ENCODE measurements at regions not wholly inside any gene's neighbourhood (a gene's known extent, or its start where the extent isn't known, plus 50 kb on each side); places are given as distances from the start of the nearest gene placed in this dataset.

DNA sequence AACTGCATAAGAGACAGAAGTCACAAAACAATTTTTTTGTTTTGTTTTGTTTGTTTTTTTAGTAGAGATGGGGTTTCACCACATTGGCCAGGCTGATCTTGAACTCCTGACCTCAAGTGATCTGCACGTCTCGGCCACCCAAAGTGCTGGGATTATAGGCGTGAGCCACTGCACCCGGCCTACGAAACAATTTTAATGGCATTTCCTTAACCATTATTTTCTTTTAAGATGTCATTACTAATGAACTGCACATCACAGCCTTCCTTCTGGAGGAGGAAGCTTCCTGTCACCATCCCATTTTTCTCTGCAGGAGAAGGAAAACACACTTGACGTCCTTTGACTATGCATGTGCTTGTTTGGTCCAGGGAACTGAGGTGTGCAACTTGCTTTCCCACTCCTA, 125.3 kb upstream of the AKIRIN2 start:
- Histone ChIP-seq H3K23me2 (ENCODE audit: insufficient read length, low read depth, low read length, poor library complexity, severe bottlenecking) (no peaks in the 10 kb centered on the region), H3T11ph (ENCODE audit: low read length) (no peak overlapping the region), H4K91ac (ENCODE audit: insufficient read length, low read depth, low read length) (no peak overlapping the region), H2BK120ac (ENCODE audit: low read depth, low read length, poor library complexity, severe bottlenecking) (no peak overlapping the region), H3K79me2 (ENCODE audit: insufficient read depth, low read length) (no peaks in the 10 kb centered on the region), H3K27ac (ENCODE audit: insufficient read length, low read depth, low read length) (no peak overlapping the region), H3K9me3 (ENCODE audit: control insufficient read depth, low read depth, low read length) (no peaks in the 10 kb centered on the region), H4K8ac (replicated peaks; ENCODE audit: insufficient read length, low read depth, low read length) (no peak overlapping the region), H3K4me2 (ENCODE audit: insufficient read depth, insufficient read length, low read length) (no peak overlapping the region), H3K27me3 (ENCODE audit: insufficient read depth, low read length) (no peaks in the 10 kb centered on the region), H3K56ac (ENCODE audit: insufficient read length, low read depth, low read length) (no peak overlapping the region), H2BK15ac (ENCODE audit: low read depth, low read length) (no peak overlapping the region), H4K20me1 (ENCODE audit: control insufficient read depth, insufficient read depth, insufficient read length) (no peaks in the 10 kb centered on the region), H3K14ac (ENCODE audit: insufficient read depth, low read length) (no peak overlapping the region), H2BK5ac (ENCODE audit: insufficient read length, low read length) (no peak overlapping the region), H3K9ac (ENCODE audit: extremely low read depth, insufficient read length, low read length) (no peak overlapping the region), H4K5ac (ENCODE audit: insufficient read length, low read depth, low read length) (no peak overlapping the region), H2BK12ac (ENCODE audit: insufficient read length, low read depth, low read length) (no peak overlapping the region), H2BK20ac (ENCODE audit: low read depth, low read length, poor library complexity, severe bottlenecking) (no peak overlapping the region), H2AK5ac (ENCODE audit: insufficient read length, low read length) (no peak overlapping the region), H3K79me1 (ENCODE audit: insufficient read depth, low read depth, low read length, poor library complexity, severe bottlenecking) (no peaks in the 10 kb centered on the region), H3K23ac (ENCODE audit: insufficient read length, low read depth, low read length) (no peak overlapping the region), H2AFZ (ENCODE audit: low read length) (no peak overlapping the region), H3K18ac (ENCODE audit: insufficient read length, low read depth, low read length) (no peak overlapping the region), H3K4me1 (ENCODE audit: insufficient read depth, low read length) (no peaks in the 10 kb centered on the region), H3K4ac (ENCODE audit: low read depth, low read length) (no peak overlapping the region)
- H3K4me3 Mint-ChIP-seq, result no peak overlapping the region
- no peaks in the 10 kb centered on the region for H3K9me3 Mint-ChIP-seq
- no peaks in the 10 kb centered on the region for H3K4me1 Mint-ChIP-seq
- no CpG with 5 or more reads among the region's 6 CpGs for whole genome bisulfite sequencing (ENCODE audit: extremely low coverage, insufficient read length, low lambda C conversion rate)
- TF ChIP-seq, protein P1, sequence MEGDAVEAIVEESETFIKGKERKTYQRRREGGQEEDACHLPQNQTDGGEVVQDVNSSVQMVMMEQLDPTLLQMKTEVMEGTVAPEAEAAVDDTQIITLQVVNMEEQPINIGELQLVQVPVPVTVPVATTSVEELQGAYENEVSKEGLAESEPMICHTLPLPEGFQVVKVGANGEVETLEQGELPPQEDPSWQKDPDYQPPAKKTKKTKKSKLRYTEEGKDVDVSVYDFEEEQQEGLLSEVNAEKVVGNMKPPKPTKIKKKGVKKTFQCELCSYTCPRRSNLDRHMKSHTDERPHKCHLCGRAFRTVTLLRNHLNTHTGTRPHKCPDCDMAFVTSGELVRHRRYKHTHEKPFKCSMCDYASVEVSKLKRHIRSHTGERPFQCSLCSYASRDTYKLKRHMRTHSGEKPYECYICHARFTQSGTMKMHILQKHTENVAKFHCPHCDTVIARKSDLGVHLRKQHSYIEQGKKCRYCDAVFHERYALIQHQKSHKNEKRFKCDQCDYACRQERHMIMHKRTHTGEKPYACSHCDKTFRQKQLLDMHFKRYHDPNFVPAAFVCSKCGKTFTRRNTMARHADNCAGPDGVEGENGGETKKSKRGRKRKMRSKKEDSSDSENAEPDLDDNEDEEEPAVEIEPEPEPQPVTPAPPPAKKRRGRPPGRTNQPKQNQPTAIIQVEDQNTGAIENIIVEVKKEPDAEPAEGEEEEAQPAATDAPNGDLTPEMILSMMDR (conservative IDR thresholded peaks at IDR 0.05), result no peak
- no peak overlapping the region for H3K27ac Mint-ChIP-seq
- H3K27me3 Mint-ChIP-seq (ENCODE audit: low read depth), result peaks cover 2% of the 10 kb centered on the region
- no peaks in the 10 kb centered on the region for H3K36me3 Mint-ChIP-seq (ENCODE audit: insufficient read depth in 1 of 3, low read depth in 3 of 3)
- no peak for DNase-seq
